GM19035 (cell line): ENCODE measurements at regions not wholly inside any gene's neighbourhood (a gene's known extent, or its start where the extent isn't known, plus 50 kb on each side); places are given as distances from the start of the nearest gene placed in this dataset.
"Not testable (repeated sequence)": the region's sequence is repeated elsewhere in the genome, so short reads cannot be mapped to it uniquely, and the experiment has no call there.

Source experiments
- ATAC-seq: cut with Tn5 transposase; IDR thresholded peaks from one replicate; pipeline ENCODE4 v1.9.1; 2021; ENCODE audit not compliant: unreplicated experiment

DNA sequence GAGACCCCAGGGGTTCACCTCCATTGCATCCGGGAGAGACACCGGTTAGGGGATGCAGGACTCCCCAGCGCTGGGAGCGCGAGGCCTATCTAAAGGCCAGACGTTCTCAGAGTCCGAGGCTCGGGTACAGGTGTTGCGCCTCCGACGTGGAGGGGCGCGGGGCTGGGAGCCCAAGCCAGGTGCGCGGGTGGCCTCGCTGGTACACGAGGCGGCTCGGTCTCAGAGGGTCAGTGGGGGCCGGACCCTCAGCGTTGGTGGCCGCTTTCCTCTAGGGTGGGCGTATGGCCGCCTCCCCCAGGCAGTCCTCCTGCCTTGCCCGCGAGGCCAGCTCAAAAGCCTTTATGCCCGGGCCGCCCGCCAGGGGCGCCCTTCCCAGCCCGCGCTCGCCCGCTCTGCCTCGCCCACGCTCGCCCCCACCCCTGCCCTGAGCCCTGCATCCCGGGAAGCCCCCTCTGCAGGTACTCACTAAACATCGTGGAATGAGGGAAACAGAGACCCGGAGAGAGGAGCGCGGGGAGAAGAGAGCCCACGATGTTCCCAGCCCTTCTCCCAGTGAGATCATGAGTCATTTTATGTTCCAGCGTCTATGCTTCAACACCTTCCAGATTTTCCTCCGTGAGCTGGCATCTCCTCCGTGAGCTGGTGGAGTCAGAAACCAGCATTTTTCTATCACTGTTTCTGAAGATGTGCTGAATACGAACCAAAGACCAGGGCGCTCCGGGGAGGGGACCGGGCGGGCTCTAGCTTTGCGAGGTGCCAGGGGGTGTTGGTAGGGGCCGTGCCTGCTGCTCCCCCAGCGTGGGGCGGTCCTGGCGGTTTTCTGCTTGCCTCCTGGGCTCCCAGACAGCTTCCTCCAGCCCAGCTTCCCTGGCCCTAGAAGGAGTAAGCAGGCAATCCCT is 73.8 kb downstream of the DIO3 start:
- no peak for ATAC-seq

DNA sequence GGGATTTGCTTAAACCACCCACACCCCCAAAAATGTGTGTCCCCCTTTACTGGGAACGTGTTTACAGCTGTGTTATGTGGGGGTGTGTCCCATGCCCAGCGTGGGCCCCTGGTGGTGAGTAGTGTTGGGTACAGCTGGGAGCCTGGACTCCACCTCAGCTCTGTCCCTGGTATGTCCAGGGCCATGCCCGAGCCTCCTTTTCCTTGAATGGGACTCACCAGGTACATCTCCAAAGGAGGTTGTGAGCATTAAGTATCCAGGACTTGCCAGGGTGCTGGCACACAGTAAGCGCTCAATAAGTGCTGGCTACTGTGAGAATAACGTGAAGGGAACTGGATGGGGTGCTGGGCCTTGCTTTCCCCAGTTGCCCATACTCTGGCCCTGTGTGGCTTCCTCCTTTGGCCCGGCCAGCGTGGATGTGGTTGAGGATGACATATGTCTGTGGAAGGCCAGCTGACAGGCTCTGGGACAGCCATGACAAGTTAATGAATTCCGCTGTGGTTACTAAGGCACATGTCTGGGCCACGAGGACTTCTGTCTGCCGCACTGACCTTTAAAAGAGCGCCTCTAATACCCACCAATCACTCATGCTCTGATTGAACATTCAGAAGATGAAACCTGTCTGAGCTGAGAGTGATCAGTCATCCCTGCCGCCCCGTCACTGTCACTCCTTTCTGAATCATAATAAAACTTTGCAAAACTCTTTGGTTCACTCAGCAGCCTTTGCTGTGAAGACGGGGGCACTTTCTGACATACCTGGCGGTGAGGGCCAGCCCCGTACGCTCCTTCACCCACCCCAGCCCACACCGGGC is 74.7 kb downstream of the DIO3 start:
- ATAC-seq: peak; percentile 66

DNA sequence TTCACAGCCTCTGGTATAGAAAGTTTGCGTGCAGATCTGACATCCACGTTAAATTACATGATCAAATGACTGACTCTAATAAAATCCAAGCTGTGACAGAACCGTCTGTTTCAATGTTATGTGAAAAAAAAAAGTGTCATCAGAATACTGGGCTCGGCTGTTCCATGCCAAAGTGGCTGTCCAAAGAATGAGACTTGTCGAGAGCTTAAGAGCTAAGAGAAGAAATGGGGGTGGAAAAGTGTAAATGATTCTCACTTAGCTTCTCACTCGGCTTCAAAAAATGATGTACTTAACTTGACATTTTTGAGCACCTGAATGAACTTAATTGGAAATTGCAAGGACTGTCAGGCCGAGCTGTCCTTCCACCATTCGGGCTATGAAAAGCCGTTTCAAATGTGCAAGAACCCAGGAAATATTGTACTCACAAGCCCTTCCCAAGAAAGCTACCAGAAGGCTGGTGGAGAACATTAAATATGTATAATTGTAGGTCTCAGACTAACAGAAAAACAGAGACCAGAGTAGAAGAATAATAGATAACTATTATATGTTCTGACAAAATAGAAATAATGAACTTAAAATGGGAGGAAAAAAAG is 78.0 kb downstream of the DIO3 start:
- no peak for ATAC-seq

DNA sequence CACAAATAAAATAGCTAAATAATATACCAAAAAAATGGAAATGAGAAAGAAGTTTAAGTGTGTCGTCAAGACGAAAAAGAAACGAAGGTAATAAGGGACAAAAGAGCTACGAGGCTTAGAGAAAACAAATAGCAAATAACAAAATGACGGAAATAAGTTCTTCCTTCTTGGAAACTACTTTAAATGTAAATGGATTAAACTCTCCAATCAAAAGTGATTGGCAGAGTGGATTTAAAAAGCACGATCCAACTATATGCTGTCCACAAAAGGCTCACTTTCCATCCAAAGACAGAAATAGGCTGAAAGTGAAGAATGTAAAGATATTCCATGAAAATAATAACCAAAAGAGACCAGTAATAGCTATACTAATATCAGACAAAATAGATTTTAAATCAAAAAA is 82.4 kb downstream of the DIO3 start:
- no peak for ATAC-seq

DNA sequence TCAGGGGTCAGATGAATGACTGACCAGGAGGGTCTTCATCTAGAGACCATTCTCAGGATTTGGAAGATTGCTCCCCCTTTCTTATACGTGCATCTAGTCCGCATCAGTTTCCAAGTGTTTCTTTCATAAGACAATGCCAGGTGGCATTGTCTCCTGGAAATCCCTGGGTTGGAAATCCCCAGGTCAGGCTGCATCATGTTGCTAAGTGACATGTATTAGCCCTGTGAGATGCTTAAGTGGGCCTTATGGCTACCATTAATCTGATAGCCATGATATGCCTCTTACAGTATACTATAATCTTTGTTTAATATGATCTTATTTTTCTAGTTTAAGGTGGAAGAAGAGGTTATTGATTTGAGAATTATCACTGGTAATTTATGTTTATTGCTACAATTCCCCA is 92.8 kb downstream of the DIO3 start:
- no peak for ATAC-seq

DNA sequence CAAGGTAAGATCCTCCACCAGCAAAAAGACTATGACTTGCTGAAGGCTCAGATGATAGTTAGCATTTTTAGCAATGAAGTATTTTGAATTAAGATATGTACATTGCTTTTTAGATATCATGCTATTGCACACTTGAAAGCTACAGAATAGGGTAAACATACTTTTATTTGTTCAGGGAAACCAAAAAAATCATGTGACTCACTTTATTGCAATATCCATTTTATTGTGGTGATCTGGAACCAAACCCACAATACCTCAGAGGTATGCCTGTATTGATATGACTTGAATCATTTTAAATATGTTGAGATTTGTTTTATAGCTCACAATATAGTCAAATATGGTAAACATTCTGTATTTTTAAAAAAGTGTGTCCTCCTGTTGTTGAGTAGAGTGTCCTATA is 96.1 kb downstream of the DIO3 start:
- no peak for ATAC-seq

DNA sequence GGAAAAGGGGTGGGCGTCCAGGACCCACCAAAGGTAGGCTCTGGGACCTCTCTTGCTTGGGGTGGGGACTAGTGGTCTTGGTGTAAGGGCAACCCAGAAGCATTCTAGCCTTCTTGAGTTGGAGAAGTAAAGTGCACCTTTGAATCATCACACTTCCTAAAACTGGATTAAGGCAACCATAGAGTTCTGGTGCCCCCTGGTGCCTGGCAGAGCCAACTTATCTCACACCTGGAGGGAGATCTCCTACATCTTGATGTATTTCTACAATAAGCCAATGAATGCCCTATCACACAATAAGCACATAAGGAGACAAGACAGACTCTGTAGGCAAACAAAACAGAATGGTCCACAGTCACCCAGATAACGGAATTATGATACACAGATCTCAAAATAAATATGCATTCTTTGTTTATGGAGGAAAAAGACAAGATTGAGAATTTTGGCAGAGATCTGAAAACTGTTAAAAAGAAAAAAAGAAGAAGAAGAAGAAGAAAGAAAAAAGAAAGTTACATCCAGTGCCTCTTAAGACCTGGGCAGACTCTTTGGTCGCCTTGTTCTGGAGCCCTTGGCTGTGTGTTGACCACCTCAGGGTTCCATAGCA is 95.9 kb upstream of the PPP2R5C start:
- no peak for ATAC-seq

DNA sequence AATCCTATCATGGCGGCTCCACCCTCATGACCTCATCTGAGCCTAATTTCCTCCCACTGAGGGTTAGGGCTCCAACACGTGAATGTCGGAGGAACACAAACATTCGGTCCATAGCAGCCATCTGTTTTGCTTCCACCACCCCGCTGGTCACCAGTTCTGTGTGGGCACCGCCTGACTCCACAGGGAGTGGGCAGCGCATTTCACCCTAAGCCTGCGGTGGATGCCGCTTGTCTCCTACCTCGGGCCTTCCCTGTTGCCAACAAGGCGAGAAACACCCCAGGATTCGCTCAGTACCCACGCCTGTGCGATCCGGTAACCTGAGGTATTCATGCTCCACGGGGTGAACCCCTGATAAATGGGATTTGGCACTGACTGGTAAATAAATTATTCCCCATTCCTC is 95.2 kb upstream of the PPP2R5C start:
- ATAC-seq: no peak

DNA sequence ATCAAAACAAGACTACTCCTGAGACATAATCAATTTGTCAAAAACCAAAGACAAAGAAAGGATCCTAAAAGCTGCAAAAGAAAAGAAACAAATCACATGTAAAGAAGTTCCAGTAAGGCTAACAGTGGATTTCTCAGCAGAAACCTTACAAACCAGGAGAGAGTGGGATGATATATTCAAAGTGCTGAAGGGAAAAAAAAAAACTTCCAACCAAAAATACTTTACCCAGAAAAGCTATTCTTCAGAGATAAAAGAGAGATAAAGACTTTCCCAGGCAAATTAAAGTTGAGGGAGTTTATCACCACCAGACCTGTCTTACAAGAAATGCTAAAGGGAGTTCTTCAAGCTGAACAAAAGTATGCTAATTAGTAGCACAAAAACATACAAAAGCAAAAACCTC is 91.9 kb upstream of the PPP2R5C start:
- ATAC-seq: no peak

DNA sequence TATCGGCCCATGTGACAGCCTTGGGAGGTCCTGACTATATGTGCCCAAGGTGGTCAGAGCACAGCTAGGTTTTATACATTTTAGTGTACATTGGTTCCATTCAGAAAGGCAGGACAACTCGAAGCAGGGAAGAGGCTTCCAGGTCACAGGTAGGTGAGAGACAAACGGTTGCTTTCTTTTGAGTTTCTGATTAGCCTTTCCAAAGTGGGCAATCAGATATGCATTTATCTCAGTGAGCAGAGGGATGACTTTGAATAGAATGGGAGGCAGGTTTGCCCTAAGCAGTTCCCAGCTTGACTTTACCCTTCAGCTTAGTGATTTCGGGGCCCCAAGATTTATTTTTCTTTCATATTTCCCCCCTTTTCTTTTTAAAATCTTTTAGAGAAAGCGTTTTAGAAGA is 87.6 kb upstream of the PPP2R5C start:
- ATAC-seq: no peak

DNA sequence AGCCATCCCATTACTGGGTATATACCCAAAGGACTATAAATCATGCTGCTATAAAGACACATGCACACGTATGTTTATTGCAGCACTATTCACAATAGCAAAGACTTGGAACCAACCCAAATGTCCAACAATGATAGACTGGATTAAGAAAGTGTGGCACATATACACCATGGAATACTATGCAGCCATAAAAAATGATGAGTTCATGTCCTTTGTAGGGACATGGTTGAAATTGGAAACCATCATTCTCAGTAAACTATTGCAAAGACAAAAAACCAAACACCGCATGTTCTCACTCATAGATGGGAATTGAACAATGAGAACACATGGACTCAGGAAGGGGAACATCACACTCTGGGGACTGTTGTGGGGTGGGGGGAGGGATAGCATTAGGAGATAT is 85.7 kb upstream of the PPP2R5C start:
- ATAC-seq: not testable (repeated sequence)

DNA sequence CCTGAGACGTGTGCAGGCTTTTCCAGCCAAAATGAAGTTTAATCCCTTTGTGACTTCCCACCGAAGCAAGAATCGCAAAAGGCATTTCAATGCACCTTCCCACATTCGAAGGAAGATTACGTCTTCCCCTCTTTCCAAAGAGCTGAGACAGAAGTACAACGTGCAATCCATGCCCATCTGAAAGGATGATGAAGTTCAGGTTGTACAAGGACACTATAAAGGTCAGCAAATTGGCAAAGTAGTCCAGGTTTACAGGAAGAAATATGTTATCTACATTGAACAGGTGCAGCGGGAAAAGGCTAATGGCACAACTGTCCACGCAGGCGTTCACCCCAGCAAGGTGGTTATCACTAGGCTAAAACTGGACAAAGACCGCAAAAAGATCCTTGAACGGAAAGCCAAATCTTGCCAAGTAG is 83.6 kb upstream of the PPP2R5C start:
- not testable (repeated sequence) for ATAC-seq

DNA sequence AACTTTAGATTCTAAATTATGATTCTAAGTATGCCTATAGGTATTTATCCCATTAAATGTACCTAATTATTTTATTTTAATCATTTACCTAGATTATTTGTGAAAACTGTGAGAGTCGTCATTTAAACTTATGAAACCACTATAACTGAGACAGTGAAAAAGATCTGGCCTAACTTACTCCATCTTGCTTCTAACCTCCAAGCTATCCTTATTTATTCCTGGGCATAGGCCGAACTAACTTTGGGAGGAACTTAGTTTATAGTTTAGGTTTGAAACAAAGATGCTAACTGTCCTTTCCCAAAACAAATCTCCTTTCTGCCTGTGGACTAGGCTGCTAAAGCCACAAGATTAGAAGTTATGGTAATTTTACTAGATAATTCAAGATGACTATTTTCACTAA is 79.7 kb upstream of the PPP2R5C start:
- no peak for ATAC-seq

DNA sequence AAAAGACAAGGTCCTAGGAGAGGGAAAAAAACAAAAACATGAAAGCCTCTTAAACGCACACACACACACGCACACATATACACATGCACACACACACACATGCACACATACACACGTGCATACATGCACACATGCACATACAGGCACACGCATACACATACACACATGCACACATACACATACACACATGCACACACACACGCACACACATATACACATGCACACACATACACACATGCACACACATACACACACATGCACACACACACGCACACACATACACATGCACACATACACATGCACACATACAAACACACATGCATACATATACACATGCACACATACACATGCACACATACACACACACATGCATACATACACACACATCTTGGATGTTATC is 78.1 kb upstream of the PPP2R5C start:
- no peak for ATAC-seq

DNA sequence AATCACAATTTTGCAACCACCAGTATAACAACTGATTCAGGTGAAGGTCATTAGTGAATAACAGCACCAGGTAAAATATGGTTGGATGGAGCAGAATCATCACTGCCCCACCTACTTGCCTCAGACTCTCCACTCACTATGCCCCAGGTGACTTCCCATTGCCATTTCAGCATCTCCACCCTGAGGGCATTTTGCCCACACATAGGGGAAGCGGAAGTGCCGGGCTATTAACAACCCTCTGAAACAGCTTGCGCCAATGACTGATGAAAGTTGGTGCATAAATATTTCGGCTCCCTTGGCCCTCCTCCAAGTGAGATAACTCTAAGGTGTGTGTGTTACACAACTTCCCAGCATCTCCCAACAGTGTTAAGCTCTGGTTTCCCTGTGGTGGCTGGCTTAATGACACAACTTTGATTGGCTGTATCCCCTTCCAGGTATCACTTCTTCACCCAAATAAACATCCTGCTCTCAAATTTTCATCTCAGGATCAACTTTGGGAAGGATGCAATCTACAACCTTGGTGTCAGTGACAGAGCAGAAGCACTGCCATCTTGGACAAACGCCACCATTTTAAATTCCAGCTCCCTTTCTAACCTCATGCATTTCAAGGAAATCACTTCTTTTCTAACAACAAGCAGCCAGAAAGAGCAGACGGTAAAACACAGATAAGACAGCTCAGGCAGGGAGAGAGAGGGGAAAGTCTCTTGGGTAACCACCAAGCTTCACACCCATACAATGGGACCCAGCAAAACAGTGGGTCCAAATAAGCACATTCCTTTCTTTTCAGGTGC is 73.6 kb upstream of the PPP2R5C start:
- ATAC-seq: no peak

DNA sequence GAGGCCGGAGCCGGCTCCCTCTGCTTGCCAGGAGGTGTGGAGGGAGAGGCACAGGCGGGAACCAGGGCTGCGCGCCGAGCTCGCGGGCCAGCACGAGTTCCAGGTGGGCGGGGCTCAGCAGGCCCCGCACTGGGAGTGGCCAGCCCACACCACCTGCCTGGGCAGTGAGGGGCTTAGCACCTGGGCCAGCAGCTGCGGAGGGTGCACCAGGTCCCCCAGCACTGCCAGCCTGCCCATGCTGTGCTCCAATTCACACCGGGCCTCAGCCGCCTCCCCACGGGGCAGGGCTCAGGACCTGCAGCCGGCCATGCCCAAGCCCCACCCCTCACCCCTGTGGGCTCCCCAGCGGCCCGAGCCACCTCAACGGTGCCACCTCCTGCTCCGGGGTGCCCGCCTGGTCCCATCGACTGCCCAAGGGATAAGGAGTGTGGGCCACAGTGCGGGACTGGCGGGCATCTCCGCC is 72.4 kb upstream of the PPP2R5C start:
- no peak for ATAC-seq

DNA sequence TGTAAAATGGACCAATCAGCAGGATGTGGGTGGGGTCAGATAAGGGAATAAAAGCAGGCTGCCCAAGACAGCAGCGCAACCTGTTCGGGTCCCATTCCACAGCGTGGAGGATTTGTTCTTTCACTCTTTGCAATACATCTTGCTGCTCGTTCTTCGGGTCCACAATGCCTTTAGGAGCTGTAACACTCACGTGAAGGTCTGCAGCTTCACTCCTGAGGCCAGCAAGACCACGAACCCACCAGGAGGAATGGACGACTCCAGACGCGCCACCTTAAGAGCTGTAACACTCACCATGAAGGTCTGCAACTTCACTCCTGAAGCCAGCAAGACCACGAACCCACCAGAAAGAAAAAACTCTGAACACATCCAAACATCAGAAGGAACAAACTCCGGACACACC is 71.5 kb upstream of the PPP2R5C start:
- ATAC-seq: not testable (repeated sequence)

DNA sequence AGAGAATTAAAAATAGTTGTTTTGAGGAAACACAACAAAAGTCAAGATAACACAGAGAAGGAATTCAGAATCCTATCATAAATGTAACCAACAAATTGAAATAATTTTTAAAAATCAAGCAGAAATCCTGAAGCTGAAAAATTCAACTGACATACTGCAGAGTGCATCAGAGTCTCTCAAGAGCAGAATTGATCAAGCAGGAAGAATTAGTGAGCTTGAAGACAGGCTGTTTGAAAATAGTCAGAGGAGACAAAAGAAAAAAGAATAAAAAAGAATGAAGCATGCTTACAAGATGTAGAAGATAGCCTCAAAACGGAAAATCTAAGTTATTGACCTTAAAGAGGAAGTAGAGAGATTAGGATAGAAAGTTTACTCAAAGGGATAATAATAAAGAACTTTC is 65.8 kb upstream of the PPP2R5C start:
- no peak for ATAC-seq

DNA sequence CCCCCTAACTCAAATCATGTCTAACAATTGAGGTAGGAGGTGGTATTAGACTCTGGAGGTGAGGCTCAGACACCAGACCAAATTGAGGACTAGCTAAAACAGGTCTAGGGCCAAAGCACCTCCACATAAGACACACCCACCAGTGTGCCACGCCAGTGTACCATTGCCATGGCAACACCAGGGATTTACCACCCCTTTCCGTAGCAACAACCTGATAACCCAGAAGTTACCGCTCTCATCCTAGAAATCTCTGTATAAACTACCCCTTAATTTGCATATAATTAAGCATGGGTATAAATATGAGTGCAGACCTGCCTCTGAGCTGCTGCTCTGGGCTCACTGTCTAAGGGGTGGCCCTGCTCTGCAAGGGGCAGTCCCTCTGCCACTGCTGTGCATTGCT is 57.4 kb upstream of the PPP2R5C start:
- no peak for ATAC-seq

DNA sequence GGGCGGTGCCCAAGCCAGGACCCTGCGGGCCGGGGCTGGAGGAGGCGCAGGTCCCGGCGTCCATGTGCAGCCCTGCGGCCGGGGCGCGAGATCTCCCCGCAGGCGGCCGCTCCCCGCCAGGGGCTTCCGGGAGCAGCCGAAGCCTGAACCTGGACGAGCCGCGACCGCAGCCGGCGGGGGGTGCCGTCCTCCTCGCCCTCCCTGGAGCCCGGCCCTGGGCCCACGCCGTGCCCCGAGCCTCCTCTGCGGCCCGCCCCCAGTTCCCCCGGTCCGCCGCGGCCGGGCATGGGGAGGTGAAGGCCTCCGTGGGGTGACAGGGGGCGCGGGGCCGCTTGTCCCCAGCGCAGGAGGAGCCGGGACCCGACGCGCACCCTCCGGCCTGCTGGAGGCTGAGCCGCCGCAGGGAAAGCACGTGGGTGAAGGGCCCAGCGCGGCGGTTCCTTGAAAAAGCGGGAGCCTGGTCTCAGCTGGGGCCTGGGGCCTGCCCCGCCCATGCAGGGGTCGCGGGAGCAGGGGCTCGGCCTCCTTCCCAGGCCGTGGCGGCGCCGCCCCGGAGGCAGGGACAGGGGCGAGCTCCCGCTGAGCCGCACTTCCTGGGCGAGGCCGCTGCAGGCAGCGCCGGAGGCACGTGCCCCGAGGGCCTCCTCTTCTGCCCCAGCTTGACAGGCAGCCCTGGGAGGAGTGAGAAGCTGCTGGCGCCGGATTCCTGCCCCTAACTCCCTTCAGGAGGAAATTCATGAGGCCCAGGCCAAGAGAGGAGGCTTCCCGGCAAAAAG is 55.6 kb upstream of the PPP2R5C start:
- ATAC-seq: no peak
